Dermis microvascular lymphatic vessel endothelial cell (primary cell): ENCODE measurements at regions not wholly inside any gene's neighbourhood (a gene's known extent, or its start where the extent isn't known, plus 50 kb on each side); places are given as distances from the start of the nearest gene placed in this dataset.
A peak's percentile ranks its signal among the peaks of the same experiment; 100 is the strongest.

ENCODE experiments used
- DNase-seq, 2 donors: peaks; one replicate each; pipeline versions ENCODE4 v3.0.0 to v3.0.0-alpha.2; 2010; ENCODE audit warnings: low read depth in 2 of 2

DNA sequence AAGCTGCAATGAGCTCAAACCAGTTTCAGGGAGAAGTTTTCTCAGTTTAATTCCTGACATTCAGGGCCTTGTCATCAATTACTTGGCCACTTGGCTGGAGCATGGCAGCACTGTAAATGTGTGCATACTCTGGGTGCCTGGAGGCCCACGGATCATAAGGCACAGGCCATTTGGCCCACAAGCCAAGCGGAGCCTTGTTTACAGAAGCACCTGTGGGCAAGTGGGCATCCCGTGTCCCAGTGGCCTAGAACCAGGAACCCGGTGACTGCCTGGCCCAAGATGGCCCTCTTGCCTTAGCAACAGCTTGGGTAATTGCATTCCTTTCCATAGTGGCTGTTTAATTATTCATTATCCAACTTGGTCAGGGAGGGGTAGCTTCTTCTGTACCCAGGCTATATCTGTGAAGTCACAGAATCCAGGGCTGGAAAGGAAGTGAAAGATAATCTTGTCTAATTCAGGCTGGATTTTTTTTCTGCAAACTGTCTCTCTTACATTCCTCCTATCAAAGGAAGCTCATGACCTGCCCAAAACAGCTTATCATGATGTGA, 426.4 kb upstream of the ZMIZ1 start:
- DNase-seq = no peak

DNA sequence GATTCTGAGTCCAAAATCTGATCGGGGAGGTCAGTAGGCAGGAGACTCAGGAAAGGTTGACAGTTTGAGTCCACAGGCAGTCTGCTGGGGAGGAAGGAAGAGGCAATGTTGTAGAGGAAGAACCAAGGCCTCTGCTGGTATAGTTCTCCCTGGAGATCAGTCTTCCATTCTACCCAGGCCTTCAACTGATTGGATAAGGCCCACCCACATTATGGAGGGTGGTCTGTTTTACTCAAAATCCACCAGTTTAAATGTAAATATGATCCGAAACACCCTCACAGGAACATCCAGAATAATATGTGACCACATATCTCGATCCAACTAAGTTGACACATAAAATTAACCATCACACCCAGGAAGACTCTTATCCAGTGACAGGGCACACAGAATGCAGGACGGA, 425.3 kb upstream of the ZMIZ1 start:
- no peak for DNase-seq

DNA sequence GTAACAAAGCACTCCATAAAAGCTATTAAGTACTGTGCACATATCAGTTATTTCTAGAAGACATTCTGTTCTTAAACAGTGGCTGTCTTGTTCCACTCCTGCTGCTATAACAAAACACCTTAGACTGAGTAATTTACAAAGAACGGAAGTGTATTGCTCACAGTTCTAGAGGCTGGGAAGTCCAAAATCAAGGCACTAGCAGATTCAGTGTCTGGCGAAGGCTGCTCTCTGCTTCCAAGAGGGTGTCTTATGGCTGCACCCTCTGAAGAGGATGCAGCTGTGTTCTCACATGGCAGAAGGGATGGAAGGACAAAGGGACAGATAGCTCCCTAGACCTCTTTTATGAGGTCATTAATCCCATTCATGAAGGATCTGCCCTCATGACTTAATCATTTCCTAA, 424.2 kb upstream of the ZMIZ1 start:
- no peak for DNase-seq

DNA sequence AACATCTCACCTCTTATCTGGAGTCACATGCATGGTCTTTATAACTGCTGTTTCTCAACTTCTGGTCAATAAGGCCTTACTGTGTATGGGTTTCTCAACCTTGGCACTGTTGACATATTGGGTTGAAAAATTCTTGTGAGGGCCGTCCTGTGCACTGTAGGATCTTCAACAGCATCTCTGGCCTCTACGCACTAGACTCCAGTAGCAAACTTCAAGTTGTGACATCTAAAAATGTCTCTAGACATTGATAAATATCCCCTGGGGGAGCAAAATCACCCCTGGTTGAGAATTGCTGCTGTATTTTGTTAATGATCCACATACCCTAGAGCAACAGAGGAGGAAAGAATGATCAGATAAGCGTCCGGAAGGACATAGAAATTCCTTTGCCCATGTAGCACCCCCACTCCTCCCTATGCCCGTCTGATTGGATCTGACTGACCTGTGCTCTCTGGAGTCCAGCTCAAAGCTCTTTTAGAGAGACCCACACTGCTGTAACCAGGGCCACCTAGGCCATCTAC, 423.5 kb upstream of the ZMIZ1 start:
- DNase-seq = no peak

DNA sequence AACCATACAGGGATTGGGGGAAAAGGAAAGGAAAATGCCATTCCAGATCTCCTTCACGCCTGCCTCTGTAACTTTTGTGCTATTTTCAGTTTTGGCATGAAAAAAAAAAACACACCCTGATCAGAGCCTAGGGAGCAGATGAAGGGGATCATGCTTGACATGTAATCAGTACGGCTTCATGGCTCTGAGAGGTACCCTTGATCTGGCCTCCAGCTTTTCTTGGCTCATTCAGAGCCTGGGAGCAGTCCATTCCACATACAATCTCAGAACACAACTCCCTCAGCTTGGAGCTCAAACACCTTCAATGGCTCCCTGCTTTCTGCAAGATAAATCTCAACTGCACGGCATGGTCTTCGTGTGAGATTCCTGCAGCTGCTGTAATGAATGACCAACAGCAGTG, 422.8 kb upstream of the ZMIZ1 start:
- DNase-seq = no peak

- DNase-seq = no peak
These were observed 420.4 kb upstream of the ZMIZ1 start for GRCh38 chr10:78648256-78648860.

- DNase-seq = no peak
These were observed 419.3 kb upstream of the ZMIZ1 start for GRCh38 chr10:78649429-78649828.

- DNase-seq = no peak
These were observed 418.6 kb upstream of the ZMIZ1 start for GRCh38 chr10:78650122-78650521.

GRCh38 chr10:78651287-78651686, 417.5 kb upstream of the ZMIZ1 start:
- no peak for DNase-seq

DNA sequence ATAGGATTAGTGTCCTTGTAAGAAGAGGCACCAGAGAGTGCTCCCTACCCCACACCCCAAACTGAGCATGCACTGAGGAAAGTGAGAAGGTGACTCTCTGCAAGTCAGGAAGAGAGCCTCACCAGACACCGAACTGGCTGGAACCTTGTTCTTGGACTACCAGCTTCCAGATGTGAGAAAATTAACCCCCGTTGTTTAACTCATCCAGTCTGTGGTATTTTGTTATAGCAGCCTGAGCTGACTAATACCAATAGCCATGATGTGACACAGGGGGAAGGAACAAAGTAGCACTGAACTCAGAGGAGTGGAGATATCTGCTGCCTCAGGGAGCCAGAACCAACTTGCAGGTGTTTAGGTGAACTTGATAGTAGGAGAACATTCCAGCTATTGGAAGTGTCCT, 415.2 kb upstream of the ZMIZ1 start:
- DNase-seq = no peak

DNA sequence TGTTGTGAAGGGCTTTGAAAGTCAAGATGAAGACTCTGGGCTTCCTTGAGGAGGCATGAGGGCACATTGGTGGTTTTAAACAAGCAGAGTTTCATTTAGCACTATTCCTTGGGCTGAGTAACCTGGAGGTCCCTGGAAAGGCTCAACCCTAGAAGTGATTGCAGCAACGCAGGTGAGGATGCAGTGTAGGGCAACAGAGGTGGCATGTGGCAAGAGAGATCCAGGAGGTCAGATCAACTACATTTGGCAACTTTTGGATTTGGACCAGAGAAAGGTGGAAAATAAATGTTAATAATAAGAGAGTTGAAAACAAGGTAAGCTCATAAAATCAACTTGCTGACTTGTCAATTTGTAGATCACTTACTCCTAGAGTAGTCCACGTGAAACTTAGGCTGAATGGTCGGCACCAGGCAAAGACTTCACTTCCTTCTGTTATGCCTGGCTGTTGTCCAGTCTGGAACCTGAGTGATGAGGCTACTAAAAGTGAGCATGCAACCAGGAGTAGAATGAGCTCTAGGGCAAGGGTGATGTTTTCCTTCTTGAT, 414.6 kb upstream of the ZMIZ1 start:
- no peak for DNase-seq

GRCh38 chr10:78655979-78656378, 412.8 kb upstream of the ZMIZ1 start:
- no peak for DNase-seq

DNA sequence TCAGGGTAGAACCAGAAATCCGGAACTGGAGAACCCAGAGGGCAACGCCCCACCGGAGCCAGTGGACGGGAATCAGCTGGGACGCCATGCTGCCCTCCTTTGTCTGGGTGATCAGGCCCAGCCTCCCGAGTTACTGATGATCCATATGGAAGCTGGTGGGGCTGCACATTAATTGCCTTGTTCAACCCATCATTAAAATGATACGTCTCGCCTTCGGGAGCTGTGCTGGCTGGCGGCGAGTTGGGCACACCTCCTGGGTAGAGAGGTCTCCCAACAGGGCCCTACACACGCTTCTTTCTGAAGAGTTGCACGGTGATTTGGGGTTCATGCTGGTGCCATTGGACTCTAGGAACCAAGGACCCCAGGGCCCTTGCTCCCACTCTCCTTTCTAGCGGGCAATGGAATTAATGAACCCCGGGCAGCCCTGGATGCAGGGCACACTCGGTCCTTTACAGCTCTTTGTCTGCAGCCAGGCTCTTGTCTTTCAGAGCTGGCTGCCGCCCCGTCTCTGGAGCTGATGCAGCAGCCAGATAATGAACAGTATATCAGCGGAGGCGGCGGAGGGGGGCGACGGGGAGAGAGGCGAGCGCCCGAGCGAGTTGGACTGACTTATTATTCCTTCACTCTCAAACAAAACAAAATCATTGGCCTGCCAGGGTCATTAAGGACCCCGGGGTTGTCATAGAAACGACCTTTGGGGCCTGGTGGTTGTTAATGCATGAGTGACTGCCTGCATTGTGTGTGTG, 412.2 kb upstream of the ZMIZ1 start:
- DNase-seq = no peak

DNA sequence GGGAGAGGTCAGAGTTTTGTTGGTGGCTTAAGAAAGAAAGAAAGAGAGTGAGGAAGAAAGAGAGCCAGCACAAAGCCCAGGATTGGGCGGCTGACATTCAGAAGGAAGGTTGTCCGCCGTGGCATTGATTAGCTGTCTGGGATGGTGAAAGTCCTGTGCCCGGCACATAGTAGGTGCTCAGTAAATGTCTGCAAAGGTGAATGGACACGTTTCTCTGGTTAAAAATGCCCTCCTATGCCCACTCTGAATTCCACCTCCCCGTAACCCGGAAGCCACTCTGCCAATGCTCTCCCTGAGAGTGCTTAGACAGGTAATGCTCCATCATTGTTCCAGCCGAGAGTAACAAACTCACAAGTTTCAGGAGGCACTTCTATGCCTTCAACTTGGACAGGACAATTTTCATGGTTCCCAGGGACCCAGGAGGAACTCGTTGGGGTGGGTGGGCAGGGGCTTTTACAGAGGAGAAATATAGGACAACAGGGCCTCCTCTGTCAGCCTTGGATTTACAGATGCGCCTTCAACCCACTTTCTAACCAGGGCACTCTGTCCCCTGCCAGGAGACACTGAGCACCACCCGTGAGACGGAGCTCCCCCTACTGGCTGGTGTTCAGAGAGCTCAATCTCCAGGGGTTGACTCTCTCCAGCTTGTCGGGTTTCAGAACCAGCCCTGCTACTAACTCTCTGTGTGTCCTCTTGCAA, 411.5 kb upstream of the ZMIZ1 start:
- DNase-seq = peak; percentile 53 to 66

- no peak for DNase-seq
These were observed 411.0 kb upstream of the ZMIZ1 start for GRCh38 chr10:78657862-78658165.

GRCh38 chr10:78658645-78659597, 409.8 kb upstream of the ZMIZ1 start:
- DNase-seq = no peak

DNA sequence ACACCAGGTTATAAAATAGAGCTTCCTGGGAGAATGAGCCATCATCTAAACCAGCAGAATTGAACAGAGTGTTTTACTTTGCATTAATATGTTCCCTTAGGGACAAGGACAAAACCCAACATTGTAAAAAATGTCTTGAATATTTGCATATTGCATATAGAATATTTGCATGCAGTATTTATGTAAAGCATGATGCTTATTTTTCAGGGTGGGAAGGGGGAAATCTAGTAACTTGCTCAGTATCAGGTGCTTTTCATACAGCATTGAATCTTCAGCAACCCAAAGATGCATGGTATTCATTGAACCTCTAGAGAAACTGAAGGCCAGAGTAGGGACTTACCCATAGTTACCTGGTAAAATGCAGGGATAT, 409.2 kb upstream of the ZMIZ1 start:
- no peak for DNase-seq

DNA sequence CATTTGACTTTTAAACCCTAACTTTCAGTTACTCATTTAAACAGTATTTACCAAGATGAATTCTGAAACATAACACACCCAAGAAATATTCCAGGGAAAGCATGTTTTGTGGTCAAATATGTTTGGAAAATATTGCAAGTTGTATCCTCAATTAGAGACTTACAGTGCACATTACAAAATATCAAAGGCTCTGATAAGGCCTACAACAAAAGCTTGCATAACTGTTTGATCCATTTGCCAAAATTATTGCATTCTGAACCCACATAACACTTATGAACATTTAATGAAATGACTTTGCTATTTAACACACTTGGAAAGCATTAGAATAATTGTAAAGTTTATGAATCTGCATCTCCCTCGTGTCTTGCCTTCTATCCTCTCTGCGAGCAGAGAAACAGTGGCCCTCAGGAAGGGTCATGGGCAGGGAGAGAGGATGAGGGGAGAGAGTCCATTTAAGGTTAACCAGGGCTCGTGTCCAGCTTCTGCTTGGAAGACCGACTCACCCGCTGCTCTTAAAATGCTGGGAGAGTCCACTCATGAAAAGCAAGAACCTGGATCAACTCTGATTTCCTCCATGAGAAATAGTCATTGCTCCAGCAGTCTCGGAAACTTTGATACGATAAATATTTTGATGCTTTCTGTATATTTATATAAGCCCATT, 408.2 kb upstream of the ZMIZ1 start:
- DNase-seq = no peak

DNA sequence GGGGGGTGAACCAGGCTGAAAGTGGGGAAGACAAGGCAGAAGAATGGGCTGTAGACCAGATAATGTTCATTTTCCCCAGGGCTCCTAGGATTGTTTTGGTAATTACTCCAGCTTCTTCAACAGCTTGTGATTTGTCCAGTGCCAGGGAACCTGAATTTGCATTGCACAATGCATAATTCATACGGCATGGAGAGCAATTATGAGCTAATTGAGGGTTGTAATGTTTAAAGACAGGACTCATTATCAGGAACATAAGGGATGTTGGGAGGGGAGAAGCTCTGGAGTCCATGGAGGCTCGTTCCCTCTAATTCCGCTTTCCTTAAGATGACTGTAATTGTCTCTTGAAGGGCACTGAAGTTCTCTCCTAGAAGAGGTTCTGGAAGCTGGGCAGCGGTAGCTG, 405.0 kb upstream of the ZMIZ1 start:
- DNase-seq = no peak

GRCh38 chr10:78664929-78665553, 403.7 kb upstream of the ZMIZ1 start:
- peak; percentile 24 to 53 for DNase-seq
